Activated T-helper 1 cell treated with anti-CD3 and anti-CD28 coated beads, Interleukin-12 subunit alpha, Interleukin-12 subunit beta, Interleukin-2, Interleukin-4 antibody, amounts not matched to agents 30 ng/mL and 10 ng/mL and 1 ng/mL, durations not matched to agents 14 hours and 24 hours and 36 hours (primary cell): ENCODE measurements at regions not wholly inside any gene's neighbourhood (a gene's known extent, or its start where the extent isn't known, plus 50 kb on each side); places are given as distances from the start of the nearest gene placed in this dataset.
"Not testable (repeated sequence)": the region's sequence is repeated elsewhere in the genome, so short reads cannot be mapped to it uniquely, and the experiment has no call there.

Experiments
- DNase-seq: peaks from one replicate; pipeline ENCODE4 v3.0.0; 2021; ENCODE audit warnings: low spot score
- H3K27ac Mint-ChIP-seq: one replicate; pipeline ENCODE4 v1.8.0; 2021; ENCODE audit warnings: mild to moderate bottlenecking, mixed read lengths
- H3K27me3 Mint-ChIP-seq: one replicate; pipeline ENCODE4 v1.8.0; 2022; ENCODE audit warnings: mild to moderate bottlenecking, moderate library complexity, mixed read lengths; ENCODE audit not compliant: insufficient read depth
- H3K36me3 Mint-ChIP-seq: one replicate; pipeline ENCODE4 v1.8.0; 2021; ENCODE audit warnings: low read depth, mixed read lengths
- H3K4me1 Mint-ChIP-seq: one replicate; pipeline ENCODE4 v1.8.0; 2021; ENCODE audit warnings: low read depth, mixed read lengths
- H3K4me3 Mint-ChIP-seq: one replicate; pipeline ENCODE4 v1.8.0; 2021; ENCODE audit warnings: mild to moderate bottlenecking, moderate library complexity, mixed read lengths
- H3K9me3 Mint-ChIP-seq: one replicate; pipeline ENCODE4 v1.8.0; 2021; ENCODE audit warnings: mixed read lengths
- intact Hi-C: fragments of 100-400 bp; cut with micrococcal nuclease; formaldehyde crosslinking; loops from one replicate; pipeline ENCODE4 v1.15.1; 2024

DNA sequence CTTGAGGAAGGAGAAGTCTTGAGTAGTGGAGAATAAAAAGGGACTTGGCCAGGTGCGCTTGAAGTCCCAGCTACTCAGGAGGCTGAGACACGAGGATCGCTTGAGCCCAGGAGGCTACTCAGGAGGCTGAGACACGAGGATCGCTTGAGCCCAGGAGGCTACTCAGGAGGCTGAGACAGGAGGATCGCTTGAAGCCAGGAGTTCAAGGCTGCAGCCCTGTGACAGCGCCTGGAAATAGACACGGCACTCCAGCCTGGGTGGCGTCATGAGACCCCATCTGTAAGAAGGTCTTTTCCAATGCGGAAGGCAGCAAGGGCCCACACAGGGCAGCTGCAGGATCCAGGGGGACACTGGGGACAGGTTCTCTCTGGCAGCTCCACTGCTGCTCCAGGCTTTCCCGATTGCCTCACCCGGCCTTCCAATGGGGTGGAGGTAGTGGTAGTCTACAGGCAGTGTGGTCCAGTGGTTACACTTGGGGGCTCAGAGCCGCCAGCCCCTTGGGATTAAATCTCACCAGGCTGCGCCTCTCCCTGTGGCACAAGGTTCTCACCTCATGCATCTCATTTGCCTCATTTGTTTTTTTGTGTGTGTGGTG lies 143.4 kb downstream of the SEC14L1 start:
- H3K27me3 Mint-ChIP-seq = peaks cover 32% of the 10 kb centered on the region

GRCh38 chr17:77285594-77286390 lies 145.0 kb downstream of the SEC14L1 start:
- no peaks in the 10 kb centered on the region for H3K36me3 Mint-ChIP-seq
- DNase-seq = no peak
- H3K4me1 Mint-ChIP-seq = peaks cover 14% of the 10 kb centered on the region
- H3K4me3 Mint-ChIP-seq = no peak overlapping the region
- intact Hi-C loops = no loop called here
- no peak overlapping the region for H3K27ac Mint-ChIP-seq
- no peaks in the 10 kb centered on the region for H3K9me3 Mint-ChIP-seq
- H3K27me3 Mint-ChIP-seq = peaks cover 17% of the 10 kb centered on the region

More for the DNA sequence above, 143.4 kb downstream of the SEC14L1 start:
- DNase-seq = no peak
- intact Hi-C loops = no loop called here
- H3K36me3 Mint-ChIP-seq = no peaks in the 10 kb centered on the region
- no peak overlapping the region for H3K4me3 Mint-ChIP-seq
- no peak overlapping the region for H3K27ac Mint-ChIP-seq
- no peaks in the 10 kb centered on the region for H3K9me3 Mint-ChIP-seq
- peaks cover 19% of the 10 kb centered on the region for H3K4me1 Mint-ChIP-seq

DNA sequence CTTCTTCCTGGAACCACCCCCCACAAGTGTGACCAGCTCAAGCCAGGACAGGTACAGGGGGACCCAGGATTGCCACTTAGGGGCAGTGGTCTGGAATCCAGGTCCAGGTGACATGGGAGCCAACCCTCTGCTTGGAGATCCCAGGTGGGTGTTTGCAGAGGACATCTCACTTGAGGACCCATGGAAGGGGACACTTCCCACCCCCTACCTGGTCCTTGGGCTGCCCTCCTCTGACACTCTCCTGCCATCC lies 145.5 kb downstream of the SEC14L1 start:
- intact Hi-C loops = no loop called here
- Mint-ChIP-seq H3K36me3 (no peaks in the 10 kb centered on the region), H3K4me1 (peaks cover 14% of the 10 kb centered on the region), H3K27ac (no peak overlapping the region), H3K9me3 (no peaks in the 10 kb centered on the region), H3K4me3 (no peak overlapping the region), H3K27me3 (peaks cover 17% of the 10 kb centered on the region)
- no peak for DNase-seq

DNA sequence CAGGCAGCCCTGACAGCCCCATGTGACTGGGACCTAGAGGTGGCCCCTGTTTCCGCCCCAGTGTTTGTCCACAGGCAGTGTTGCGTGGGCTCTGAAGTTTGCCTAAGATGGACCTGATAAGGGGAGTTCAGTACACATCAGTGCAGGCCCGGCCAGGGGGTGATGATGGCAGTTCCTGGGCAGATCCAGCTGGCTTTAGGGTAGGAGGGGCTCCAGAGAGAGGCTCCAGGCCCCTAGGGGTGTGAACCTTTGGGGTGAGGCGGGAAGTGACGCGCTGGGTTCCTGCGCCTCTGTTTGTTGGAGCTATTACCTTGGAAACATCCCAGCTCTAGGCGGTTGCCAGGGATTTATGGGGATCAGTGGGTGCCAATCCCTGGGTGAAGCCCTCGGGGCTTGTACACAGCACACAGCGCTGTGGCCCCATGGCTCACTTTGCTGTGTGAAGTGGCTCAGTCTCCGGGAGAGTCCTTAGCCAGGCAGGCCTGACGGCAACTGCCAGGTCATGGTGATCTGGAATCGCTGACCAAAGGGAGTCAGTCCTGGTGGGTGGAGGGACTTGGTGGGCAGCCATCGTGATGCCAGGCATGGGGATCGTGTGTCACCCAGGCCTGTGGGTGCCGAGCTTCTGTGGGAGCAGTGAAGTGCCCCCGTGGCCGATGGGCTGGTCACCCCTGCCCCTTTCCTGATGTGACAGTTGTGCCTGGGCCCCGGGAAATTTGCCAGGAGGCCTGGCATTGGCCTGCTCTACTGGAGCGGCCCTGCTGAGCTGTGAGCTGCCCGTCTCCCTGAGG lies 146.1 kb downstream of the SEC14L1 start:
- no peaks in the 10 kb centered on the region for H3K36me3 Mint-ChIP-seq
- intact Hi-C loops = no loop called here
- DNase-seq = no peak
- no peak overlapping the region for H3K4me3 Mint-ChIP-seq
- H3K9me3 Mint-ChIP-seq = no peaks in the 10 kb centered on the region
- no peak overlapping the region for H3K27ac Mint-ChIP-seq
- H3K4me1 Mint-ChIP-seq = peaks cover 12% of the 10 kb centered on the region
- H3K27me3 Mint-ChIP-seq = peaks cover 15% of the 10 kb centered on the region

DNA sequence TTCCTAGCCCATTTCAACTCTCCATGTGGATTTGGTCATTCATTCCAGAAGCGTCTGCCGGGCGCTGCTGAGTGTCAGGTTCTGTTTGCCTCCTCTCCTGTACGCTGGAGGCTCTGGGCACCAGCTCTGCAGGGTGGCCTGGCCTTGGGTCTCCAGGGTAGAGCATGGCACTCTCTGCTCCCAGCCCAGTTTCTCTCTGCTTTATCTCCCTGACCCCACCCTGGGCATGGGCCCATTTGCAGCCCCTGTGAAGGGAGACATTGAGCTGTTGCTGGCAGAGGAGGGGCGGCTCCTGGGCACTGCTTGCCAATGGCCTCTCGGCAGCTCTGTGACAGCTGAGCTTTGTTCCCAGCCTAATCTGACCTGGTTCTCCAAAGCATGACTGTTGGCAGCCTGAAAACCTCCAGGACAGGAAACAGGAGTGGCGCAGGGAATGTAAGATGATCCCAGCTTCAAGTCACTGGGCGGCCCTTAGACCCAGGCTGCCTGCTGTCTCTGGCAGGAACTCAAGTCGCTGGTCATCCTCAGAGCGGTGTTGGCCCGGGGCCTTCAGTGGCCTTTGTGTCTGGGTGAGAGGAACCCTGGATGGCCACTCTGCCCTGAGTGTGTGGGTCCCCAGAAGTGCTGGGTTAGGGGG lies 146.8 kb downstream of the SEC14L1 start:
- H3K27ac Mint-ChIP-seq = no peak overlapping the region
- H3K4me3 Mint-ChIP-seq = no peak overlapping the region
- no peaks in the 10 kb centered on the region for H3K9me3 Mint-ChIP-seq
- intact Hi-C loops = no loop called here
- no peak for DNase-seq
- H3K4me1 Mint-ChIP-seq = peaks cover 5% of the 10 kb centered on the region
- peaks cover 9% of the 10 kb centered on the region for H3K27me3 Mint-ChIP-seq
- H3K36me3 Mint-ChIP-seq = no peaks in the 10 kb centered on the region

GRCh38 chr17:77288115-77288619 lies 147.4 kb downstream of the SEC14L1 start:
- Mint-ChIP-seq H3K27me3 (peaks cover 7% of the 10 kb centered on the region), H3K27ac (no peak overlapping the region), H3K9me3 (no peaks in the 10 kb centered on the region), H3K4me1 (peaks cover 5% of the 10 kb centered on the region), H3K36me3 (no peaks in the 10 kb centered on the region), H3K4me3 (no peak overlapping the region)
- intact Hi-C loops = no loop called here
- DNase-seq = no peak

- H3K27me3 Mint-ChIP-seq, DNase-seq, H3K9me3 Mint-ChIP-seq, intact Hi-C loops, H3K4me1 Mint-ChIP-seq, H3K36me3 Mint-ChIP-seq, H3K4me3 Mint-ChIP-seq, H3K27ac Mint-ChIP-seq: not testable (repeated sequence)
Observed at GRCh38 chr17:77290759-77291558, 150.2 kb downstream of the SEC14L1 start.

GRCh38 chr17:77291591-77292386 lies 151.0 kb downstream of the SEC14L1 start:
- no peak overlapping the region for H3K27ac Mint-ChIP-seq
- DNase-seq = no peak
- H3K27me3 Mint-ChIP-seq = peaks cover 7% of the 10 kb centered on the region
- intact Hi-C loops = no loop called here
- H3K9me3 Mint-ChIP-seq = no peaks in the 10 kb centered on the region
- H3K36me3 Mint-ChIP-seq = no peaks in the 10 kb centered on the region
- no peak overlapping the region for H3K4me3 Mint-ChIP-seq
- H3K4me1 Mint-ChIP-seq = peaks cover 5% of the 10 kb centered on the region

DNA sequence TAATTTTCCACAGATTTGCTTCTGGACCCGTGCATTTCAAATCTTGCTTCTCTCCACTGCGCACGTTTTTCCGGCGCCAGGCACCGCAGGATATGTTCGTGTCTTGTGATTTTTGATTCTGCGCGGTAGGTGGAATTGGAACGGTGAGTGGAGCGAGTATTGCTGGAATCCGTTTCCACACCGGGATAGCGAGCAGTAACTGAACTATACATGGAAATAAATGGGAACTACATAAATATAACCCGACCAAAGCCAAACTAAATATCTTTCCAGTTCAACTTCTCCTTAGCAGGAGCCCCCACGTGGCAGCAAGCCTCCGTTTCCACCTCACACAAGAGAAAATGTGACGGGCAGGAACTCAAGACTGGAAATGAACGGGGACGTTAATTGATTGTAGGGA lies 154.0 kb downstream of the SEC14L1 start:
- H3K36me3 Mint-ChIP-seq = no peaks in the 10 kb centered on the region
- H3K4me1 Mint-ChIP-seq = peaks cover 3% of the 10 kb centered on the region
- no peaks in the 10 kb centered on the region for H3K9me3 Mint-ChIP-seq
- H3K27me3 Mint-ChIP-seq = peaks cover 7% of the 10 kb centered on the region
- H3K4me3 Mint-ChIP-seq = no peak overlapping the region
- no peak overlapping the region for H3K27ac Mint-ChIP-seq
- intact Hi-C loops = no loop called here
- no peak for DNase-seq

DNA sequence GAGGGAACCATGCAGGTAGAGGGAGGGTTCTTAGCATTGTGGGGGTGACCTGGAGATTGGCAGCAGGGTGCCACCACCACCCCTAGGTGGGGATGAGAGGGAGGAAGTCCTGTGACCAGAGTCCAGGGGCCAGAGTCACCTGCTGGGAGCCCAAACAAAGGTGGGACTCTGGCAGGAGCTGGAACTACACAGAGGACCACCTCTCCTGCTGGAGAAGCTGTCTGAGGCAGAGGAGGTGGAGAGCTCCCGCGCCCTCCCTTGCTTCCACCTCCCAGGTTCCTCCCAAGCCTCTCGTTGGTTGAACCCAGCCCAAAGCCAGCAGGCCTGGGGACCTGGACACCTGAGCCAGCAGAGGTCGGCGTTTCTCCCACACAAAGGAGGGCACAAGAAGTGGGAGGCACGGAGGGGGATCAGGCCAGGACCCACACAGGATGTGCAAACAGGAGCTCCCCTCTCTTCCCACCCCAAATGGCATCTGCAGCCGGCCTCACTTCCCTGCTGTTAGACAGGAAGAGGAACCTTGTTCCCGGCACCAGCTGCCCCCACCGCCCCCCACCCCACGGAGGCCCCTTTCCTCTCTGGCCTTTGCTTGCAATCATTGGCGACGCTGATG lies 154.6 kb downstream of the SEC14L1 start:
- H3K27me3 Mint-ChIP-seq = peaks cover 7% of the 10 kb centered on the region
- intact Hi-C loops = no loop called here
- H3K27ac Mint-ChIP-seq = no peak overlapping the region
- H3K4me1 Mint-ChIP-seq = no peaks in the 10 kb centered on the region
- H3K9me3 Mint-ChIP-seq = no peaks in the 10 kb centered on the region
- DNase-seq = no peak
- no peak overlapping the region for H3K4me3 Mint-ChIP-seq
- H3K36me3 Mint-ChIP-seq = no peaks in the 10 kb centered on the region

DNA sequence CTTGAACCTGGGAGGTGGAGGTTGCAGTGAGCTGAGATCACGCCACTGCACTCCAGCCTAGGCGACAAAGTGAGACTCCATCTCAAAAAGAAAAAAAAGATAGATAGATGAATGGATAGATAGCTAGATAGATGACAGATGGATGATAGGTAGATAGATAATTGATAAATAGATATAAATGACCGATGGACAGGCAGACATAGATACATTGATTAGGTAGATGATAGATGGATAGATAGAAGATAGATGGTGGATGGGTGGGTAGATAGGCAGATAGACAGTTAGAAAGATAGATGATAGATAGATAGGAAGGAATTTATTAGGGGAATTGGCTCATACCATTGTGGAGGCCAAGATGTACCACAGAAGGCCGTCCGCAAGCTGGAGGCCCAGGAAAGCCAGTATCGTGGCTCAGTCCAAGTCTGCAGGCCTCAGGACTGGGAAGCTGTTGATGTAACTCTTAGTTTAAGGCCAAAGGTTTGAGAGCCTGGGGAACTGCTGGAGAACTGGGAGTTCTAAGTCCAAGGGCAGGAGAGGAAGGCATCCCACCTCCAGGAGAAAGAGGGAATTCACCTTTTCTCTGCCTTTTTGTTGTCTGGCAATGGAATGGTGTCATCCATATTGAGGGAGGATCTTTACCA lies 156.1 kb downstream of the SEC14L1 start:
- intact Hi-C loops = no loop called here
- DNase-seq = no peak
- no peaks in the 10 kb centered on the region for H3K4me1 Mint-ChIP-seq
- no peaks in the 10 kb centered on the region for H3K36me3 Mint-ChIP-seq
- peaks cover 7% of the 10 kb centered on the region for H3K27me3 Mint-ChIP-seq
- H3K4me3 Mint-ChIP-seq = no peak overlapping the region
- H3K9me3 Mint-ChIP-seq = no peaks in the 10 kb centered on the region
- H3K27ac Mint-ChIP-seq = no peak overlapping the region
